ENCODE measurements at regions not wholly inside any gene's neighbourhood (a gene's known extent, or its start where the extent isn't known, plus 50 kb on each side); places are given as distances from the start of the nearest gene placed in this dataset.

DNA sequence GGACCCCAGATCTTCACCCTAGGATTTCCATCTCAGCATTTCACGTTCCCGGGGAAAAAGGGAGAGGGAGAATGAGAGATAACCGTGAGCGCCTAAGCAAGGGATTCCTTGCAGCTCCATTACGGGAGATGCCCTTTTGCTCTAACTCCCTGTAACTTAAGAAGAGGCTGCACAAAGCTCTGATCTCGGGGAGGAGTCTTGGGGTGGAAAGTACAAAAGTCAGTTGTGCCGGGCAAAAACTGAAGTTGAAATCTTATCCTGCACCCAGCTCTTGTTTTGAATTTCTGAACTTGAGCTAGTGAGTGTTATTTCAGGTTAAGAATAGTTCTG is 256.4 kb upstream of the SOX21 start:
- H3K27ac Mint-ChIP-seq: no peak overlapping the region
- peak overlapping the region; percentile 66 for H3K4me3 Mint-ChIP-seq
- Histone ChIP-seq H3K4me1 (ENCODE audit: control insufficient read depth, insufficient read depth, low read length) (peaks cover 6% of the 10 kb centered on the region), H3K4me3 (ENCODE audit: low read length) (peak overlapping the region; percentile 77), H3K27me3 (ENCODE audit: control insufficient read depth, insufficient read depth, low read length, poor library complexity, severe bottlenecking) (peaks cover 56% of the 10 kb centered on the region), H3K9me3 (ENCODE audit: control insufficient read depth, low read length) (no peaks in the 10 kb centered on the region), H3K9ac (ENCODE audit: extremely low read depth, low read length, poor library complexity, severe bottlenecking) (no peak overlapping the region), H3K27ac (ENCODE audit: low read depth, low read length) (no peak overlapping the region), H3K36me3 (ENCODE audit: control insufficient read depth, insufficient read depth, low read length) (no peaks in the 10 kb centered on the region)
- TF ChIP-seq, protein P1, sequence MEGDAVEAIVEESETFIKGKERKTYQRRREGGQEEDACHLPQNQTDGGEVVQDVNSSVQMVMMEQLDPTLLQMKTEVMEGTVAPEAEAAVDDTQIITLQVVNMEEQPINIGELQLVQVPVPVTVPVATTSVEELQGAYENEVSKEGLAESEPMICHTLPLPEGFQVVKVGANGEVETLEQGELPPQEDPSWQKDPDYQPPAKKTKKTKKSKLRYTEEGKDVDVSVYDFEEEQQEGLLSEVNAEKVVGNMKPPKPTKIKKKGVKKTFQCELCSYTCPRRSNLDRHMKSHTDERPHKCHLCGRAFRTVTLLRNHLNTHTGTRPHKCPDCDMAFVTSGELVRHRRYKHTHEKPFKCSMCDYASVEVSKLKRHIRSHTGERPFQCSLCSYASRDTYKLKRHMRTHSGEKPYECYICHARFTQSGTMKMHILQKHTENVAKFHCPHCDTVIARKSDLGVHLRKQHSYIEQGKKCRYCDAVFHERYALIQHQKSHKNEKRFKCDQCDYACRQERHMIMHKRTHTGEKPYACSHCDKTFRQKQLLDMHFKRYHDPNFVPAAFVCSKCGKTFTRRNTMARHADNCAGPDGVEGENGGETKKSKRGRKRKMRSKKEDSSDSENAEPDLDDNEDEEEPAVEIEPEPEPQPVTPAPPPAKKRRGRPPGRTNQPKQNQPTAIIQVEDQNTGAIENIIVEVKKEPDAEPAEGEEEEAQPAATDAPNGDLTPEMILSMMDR (conservative IDR thresholded peaks at IDR 0.05): no peak
- H3K9me3 Mint-ChIP-seq: no peaks in the 10 kb centered on the region
- 0 to 5% methylated on average over 7 of the region's 7 CpGs for WGBS, 2 experiments (ENCODE audit: insufficient coverage in 1 of 2, insufficient read length in 1 of 2)
- H3K27me3 Mint-ChIP-seq (ENCODE audit: insufficient read depth): peaks cover 41% of the 10 kb centered on the region
- peaks cover 24% of the 10 kb centered on the region for H3K4me1 Mint-ChIP-seq
- no peak for DNase-seq
- no peaks in the 10 kb centered on the region for H3K36me3 Mint-ChIP-seq (ENCODE audit: low read depth)

DNA sequence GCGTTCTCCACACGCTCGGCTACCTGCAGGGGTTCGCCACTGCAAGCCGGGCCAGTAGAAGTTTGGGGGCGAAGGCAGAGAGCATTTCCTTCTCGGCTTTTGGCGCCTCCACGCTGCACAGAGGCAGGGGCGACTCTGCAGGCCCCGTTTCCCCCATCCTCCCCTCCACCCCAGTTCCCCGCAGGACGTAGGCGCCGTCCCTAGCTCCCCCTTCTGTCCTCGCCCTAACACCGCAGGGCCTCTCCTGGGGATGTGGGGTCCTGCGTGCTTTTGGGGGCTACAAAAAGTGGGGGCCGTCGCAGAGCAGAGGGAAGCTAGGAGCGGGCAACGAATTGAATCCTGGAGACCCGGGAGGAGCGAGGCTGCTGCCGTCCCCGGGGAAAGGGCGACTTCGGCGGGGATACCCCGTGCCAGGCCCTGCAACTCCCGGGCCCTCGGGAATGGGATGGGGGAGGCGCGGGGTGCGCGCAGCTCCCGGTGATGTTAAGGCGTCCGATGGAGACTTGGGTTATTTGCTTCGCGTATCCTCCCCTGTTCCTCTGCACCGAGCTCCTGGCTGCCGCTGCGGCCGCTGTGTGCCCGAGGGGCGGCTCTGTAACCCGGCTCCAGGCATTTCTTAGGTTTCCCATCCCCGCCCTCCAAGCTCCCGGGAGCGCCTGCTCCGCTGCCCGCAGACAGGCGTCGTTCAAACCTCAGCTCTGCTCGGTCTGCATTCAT is 255.9 kb upstream of the SOX21 start:
- H3K9me3 Mint-ChIP-seq: no peaks in the 10 kb centered on the region
- peak overlapping the region; percentile 77 for H3K4me3 ChIP-seq (ENCODE audit: low read length)
- no peak overlapping the region for H3K9ac ChIP-seq (ENCODE audit: extremely low read depth, low read length, poor library complexity, severe bottlenecking)
- TF ChIP-seq, protein P1 (conservative IDR thresholded peaks at IDR 0.05): no peak
- DNase-seq: peak; percentile 89
- peaks cover 56% of the 10 kb centered on the region for H3K27me3 ChIP-seq (ENCODE audit: control insufficient read depth, insufficient read depth, low read length, poor library complexity, severe bottlenecking)
- peak overlapping the region; percentile 66 for H3K4me3 Mint-ChIP-seq
- 0 to 1% methylated on average over 14 to 56 of the region's 56 CpGs for WGBS, 2 experiments (ENCODE audit: insufficient coverage in 1 of 2, insufficient read length in 1 of 2)
- peaks cover 47% of the 10 kb centered on the region for H3K27me3 Mint-ChIP-seq (ENCODE audit: insufficient read depth)
- peaks cover 6% of the 10 kb centered on the region for H3K4me1 ChIP-seq (ENCODE audit: control insufficient read depth, insufficient read depth, low read length)
- H3K36me3 Mint-ChIP-seq (ENCODE audit: low read depth): no peaks in the 10 kb centered on the region
- H3K36me3 ChIP-seq (ENCODE audit: control insufficient read depth, insufficient read depth, low read length): no peaks in the 10 kb centered on the region
- H3K27ac ChIP-seq (ENCODE audit: low read depth, low read length): no peak overlapping the region
- no peak overlapping the region for H3K27ac Mint-ChIP-seq
- no peaks in the 10 kb centered on the region for H3K9me3 ChIP-seq (ENCODE audit: control insufficient read depth, low read length)
- peaks cover 24% of the 10 kb centered on the region for H3K4me1 Mint-ChIP-seq

- 2 to 5% methylated on average over 35 to 61 of the region's 61 CpGs for WGBS, 2 experiments (ENCODE audit: insufficient coverage in 1 of 2, insufficient read length in 1 of 2)
- Histone ChIP-seq H3K4me3 (ENCODE audit: low read length) (peak overlapping the region; percentile 77), H3K9me3 (ENCODE audit: control insufficient read depth, low read length) (no peaks in the 10 kb centered on the region), H3K4me1 (ENCODE audit: control insufficient read depth, insufficient read depth, low read length) (peaks cover 6% of the 10 kb centered on the region), H3K27me3 (ENCODE audit: control insufficient read depth, insufficient read depth, low read length, poor library complexity, severe bottlenecking) (peaks cover 56% of the 10 kb centered on the region), H3K27ac (ENCODE audit: low read depth, low read length) (no peak overlapping the region), H3K36me3 (ENCODE audit: control insufficient read depth, insufficient read depth, low read length) (no peaks in the 10 kb centered on the region), H3K9ac (ENCODE audit: extremely low read depth, low read length, poor library complexity, severe bottlenecking) (no peak overlapping the region)
- no peaks in the 10 kb centered on the region for H3K9me3 Mint-ChIP-seq
- H3K36me3 Mint-ChIP-seq (ENCODE audit: low read depth): no peaks in the 10 kb centered on the region
- H3K4me1 Mint-ChIP-seq: peaks cover 24% of the 10 kb centered on the region
- peak; percentile 83 for DNase-seq
- H3K27ac Mint-ChIP-seq: no peak overlapping the region
- H3K27me3 Mint-ChIP-seq (ENCODE audit: insufficient read depth): peaks cover 53% of the 10 kb centered on the region
- TF ChIP-seq, protein P1 (conservative IDR thresholded peaks at IDR 0.05): peak; percentile 44
- peak overlapping the region; percentile 66 for H3K4me3 Mint-ChIP-seq
Measured at GRCh38 chr13:94967183-94968039, 255.1 kb upstream of the SOX21 start.
